Activated CD4-positive, alpha-beta T cell treated with anti-CD3 and anti-CD28 coated beads, Interleukin-2, amount 50 U/mL, for 24 hours (primary cell): ENCODE measurements at regions not wholly inside any gene's neighbourhood (a gene's known extent, or its start where the extent isn't known, plus 50 kb on each side); places are given as distances from the start of the nearest gene placed in this dataset.
"Not testable (repeated sequence)": the region's sequence is repeated elsewhere in the genome, so short reads cannot be mapped to it uniquely, and the experiment has no call there.

Experiments used
- DNase-seq, 2 donors: peaks; one replicate each; pipeline ENCODE4 v3.0.0-alpha.2; 2020; ENCODE audit warnings: low read depth in 1 of 2, low spot score in 1 of 2

DNA sequence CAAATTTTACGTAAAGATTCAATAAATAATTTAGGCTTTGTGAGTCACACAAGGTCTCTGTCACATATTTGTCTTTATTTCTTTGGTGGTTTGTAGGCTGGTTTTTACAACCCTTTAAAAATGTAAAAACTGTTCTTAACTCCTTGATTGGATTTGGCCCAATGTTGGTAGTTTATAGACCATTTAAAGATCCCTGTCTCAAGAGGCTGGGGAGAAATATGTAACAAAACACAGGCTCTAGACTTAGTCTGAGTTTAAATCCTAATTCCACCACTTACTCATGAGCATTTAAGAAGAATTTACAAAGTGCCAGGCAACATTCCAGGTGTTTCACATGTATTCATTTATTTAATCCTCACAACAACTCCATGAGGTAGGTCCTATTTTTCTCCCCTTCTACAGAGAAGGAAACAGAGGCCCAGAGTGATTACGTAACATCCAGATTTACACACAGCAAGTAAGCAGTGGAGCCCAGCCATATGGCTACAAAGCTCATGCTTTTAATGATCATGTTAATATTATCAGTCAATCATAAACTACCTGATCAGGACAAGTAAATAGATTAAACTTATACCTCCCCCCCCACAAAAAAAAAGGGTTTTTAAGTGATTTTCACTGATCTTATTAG, 416.6 kb upstream of the ACVR2A start:
- no peak for DNase-seq

DNA sequence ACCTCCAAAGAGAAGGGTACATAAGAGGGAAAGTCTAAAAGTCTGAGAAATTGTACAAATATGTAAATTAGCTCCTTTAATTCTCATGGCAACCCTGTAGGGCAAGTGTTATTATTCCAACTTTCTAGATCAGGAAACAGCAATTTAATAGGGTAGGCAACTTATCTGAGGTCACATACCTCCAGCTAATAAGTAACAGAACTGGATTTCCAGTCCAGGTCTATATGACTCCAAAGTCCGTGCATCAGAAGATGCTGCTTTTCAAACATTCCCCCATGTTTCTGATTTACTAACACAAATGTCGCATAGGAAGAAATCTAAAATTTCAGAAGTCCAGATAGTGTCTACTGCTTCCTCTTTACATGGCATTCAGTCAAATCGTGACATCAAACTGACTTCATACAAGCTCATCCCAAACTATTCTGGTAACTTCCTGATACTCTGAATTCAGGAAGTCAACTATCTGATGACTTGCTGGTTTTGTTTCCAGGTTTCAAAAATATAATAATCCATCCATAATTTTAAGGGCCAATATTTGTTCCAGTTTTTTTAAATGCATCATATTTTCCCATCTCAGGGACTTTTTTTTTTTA, 419.3 kb upstream of the ACVR2A start:
- DNase-seq = no peak

DNA sequence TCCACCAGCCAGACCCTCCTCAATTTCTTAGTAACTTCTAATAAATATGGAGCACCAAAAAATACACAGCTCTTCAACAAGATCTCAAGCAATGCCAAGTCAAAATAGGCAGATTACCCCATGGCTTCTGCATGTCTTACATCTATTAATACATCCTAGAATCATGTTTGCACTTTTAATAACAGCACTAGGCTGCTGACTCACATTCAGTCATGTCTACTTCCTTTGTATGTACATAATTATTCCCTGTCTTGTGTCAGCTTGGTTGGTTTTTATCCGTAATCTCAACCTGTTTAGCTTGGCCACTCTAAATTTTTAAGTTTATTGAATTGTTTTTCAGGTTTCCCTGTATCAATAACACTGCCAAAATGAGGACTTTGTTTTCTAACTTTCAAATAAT, 420.1 kb upstream of the ACVR2A start:
- no peak for DNase-seq

DNA sequence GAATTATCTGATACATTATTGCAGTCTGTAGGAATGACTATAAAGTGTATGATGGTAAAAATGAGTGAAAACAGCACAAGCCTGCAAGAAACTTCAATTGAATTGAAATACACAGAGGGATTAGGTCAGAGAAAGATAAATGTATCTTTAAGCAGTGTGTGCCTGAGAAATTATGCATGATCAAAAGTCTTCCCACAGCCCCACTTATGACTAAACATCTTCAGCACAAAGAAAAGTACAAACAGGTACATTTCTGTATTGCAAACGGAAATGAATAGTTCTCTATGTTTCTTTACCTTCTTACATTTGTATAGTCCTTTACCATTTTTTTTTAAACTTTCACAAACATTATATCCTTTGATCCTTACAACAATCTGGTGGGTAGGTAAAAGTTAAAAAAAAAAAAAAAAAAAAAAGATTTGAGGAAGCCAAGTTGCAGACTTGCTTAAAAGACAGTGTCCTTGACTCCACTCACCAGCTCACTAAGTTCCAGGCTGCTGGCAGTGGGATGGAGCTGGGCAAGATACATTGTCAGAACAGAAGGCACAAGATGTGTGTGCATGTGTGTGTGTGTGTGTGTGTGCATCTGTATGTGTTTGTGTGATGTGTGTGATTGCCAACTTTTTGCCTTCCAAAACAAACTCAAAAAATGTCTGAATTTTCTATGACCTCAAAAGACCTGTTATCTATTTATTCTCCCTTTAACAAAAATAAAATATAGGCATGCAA, 423.7 kb upstream of the ACVR2A start:
- no peak for DNase-seq

DNA sequence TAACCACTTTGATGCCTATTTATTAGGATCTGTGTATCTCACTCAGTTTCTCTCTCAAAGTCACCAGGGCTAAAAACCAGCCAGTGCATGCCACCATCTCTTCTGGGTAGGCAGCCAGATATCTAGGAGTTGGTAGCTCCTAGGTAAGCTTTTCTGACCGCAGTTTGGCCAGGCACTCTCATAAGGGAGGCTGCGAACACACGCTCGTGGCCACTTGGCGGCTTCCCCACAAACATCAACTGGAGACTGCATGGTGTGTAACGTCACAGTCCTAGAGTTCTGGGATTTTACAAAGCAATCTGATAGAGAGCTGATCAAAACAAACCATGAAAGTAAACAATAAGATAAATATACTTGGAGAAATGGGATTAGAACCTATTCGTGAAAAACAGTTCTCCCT, 424.3 kb upstream of the ACVR2A start:
- DNase-seq = no peak

DNA sequence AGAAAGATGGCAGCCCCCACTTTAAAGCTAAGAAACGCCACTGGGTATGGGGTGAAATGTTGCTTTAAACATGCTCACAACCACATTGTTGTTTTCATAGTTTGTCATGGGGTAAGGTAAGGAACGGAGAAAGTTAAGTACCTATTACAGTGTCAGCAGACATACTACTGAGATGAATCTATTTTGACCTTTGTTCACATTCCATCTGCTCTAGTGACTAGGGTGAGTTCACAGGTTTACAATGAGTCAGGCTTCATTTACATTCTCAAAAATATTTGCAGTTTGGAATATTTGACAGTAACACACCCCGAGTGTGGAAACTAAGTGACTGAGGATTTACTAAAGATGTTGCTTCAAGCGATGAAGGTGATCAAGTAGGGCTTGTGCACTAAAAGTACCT, 428.7 kb upstream of the ACVR2A start:
- DNase-seq = no peak

- not testable (repeated sequence) for DNase-seq
These were observed 430.2 kb upstream of the ACVR2A start for GRCh38 chr2:147414656-147415055.

DNA sequence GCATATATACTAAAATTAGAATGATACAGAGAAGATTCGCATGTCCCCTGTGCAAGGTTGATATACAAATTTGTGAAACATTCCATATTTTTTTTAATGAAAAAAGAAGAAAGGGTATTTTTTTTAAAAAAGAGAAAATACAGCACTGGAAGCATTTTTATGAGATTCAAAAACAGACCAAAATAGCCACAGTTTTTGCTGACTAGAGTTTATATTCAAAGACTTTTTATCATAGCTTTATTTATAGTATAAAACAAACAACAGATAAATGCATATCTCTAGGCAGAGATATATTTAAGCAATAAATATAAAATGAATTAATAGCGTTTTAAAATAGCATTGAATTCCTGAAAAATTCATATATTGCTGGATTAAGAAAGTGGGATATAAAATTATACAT, 436.5 kb upstream of the ACVR2A start:
- DNase-seq = no peak

DNA sequence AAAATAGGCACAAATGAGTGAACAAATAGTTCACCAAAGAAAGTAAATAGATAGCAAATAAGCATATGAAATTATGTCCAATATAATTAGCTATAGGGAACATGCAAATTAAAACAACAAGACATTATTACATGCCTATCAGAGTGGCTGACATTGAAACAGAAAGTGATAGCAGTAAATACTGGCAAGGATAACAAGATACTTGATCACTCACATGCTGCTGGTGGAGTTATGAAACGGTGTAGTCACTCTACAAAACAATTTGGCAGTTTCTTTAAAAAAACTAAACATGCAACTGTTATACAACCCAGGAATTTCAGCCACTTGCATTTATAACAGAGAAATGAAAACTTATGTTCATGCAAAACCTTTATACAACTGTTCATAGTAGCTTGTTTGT, 439.2 kb upstream of the ACVR2A start:
- DNase-seq = no peak

DNA sequence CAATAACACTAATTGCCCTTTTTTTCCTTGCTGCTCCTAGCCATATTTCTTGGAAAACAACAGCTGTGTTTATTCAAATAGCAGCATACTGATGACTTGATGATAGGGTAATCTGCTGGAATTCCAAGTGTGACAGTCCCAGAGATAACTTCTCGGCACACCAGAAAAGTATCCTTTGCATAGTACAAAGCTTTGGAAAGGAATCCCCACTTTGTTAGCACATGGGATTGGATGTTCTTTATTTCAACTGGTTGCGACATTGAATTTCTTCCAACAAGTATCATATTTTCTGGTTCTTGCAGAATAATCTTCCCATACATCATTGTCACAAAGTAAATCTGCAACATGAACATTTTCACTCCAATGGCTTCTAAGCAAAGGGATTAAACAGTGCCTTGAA, 445.8 kb upstream of the ACVR2A start:
- no peak for DNase-seq

DNA sequence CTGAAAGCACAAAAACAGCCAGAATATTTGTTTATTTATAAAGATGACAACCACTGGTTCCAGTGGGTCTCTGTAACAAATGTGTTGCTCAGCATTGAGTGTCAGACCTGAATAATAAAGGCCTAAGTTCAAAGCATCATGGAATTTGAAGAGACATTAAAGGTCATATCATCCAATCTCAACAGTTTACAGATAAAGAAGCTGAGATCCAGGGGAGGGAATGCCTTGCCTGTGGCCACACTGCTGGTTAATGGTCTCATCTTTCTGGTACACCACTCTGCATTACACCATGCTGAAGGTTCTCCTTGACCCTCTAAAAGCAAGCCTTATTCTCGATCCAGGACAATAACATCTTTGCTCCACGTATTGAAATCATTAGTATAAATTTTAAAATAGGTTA, 446.5 kb upstream of the ACVR2A start:
- DNase-seq = no peak

- no peak for DNase-seq
These were observed 447.9 kb upstream of the ACVR2A start for GRCh38 chr2:147396890-147397289.

- no peak for DNase-seq
These were observed 450.5 kb upstream of the ACVR2A start for GRCh38 chr2:147394179-147394790.

GRCh38 chr2:147392180-147392579, 452.6 kb upstream of the ACVR2A start:
- DNase-seq = no peak

DNA sequence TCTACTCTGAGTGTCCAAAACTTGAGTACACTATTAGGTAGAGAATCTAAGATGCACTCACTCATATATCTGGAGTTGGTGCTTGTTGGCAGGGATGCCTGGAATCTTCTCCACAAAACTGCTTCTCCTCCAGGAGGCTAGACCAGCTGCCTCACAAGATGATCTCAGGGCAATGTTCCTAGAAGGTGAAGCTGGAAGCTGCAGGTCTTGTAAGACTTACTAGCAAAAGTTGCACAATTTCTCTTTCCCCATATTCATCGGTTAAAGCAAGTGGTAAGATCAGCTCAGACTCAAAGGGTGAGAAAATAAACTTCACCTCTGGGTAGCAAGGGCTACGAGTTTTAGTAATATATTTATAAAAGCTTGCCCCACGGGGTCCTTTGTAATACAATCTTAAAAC, 454.4 kb upstream of the ACVR2A start:
- no peak for DNase-seq

- no peak for DNase-seq
These were observed 455.6 kb upstream of the ACVR2A start for GRCh38 chr2:147389218-147389617.

DNA sequence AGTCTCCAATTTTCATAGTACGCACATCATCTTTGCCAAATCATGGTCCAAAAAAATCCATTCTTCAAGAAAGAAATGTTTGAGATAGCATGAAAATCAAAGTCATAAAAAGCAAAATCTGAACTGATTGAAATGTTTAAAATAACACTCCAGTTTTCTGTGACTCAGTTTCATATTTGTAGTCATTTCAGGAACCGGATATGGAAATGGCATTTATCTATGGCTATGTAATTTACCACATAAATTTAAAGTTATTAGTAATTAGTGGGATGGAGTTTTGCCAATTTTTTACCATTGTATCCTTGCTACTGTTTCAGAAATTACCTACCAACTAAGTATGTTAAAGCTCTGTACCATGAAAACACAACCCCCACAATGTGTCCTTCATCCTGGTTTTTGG, 456.6 kb upstream of the ACVR2A start:
- no peak for DNase-seq

GRCh38 chr2:147386284-147386683, 458.5 kb upstream of the ACVR2A start:
- no peak for DNase-seq

GRCh38 chr2:147385600-147385999, 459.2 kb upstream of the ACVR2A start:
- DNase-seq = no peak

GRCh38 chr2:147384659-147385058, 460.2 kb upstream of the ACVR2A start:
- DNase-seq = no peak

DNA sequence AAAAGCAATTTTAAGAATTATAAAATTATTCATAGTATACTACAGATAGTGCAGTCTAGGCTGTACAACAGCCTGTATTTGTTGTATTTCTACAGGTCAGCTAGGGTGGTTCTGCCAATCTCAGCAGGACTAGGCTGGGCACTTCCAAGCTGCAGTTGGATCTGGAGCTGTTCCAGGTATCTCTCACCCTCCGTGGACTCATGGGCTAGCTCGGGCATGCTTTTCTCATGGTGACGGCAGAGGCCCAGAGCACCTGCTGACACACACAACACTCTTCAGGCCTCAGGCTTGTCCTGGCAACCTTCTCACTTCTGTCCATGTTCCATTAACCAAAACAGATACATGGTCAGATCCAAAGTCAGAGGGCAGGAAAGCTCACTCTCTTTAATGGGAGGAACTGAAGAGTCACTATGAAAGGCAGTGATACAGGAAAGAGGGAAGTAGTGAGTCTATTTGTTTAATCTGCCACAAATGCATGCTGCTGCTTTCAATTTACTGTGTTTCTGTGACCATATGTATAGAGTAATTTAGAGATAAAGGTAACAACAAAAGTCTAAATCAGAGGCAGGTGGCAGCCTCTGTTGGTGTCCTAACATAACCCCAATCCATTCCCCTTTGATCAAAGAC, 462.4 kb upstream of the ACVR2A start:
- no peak for DNase-seq

DNA sequence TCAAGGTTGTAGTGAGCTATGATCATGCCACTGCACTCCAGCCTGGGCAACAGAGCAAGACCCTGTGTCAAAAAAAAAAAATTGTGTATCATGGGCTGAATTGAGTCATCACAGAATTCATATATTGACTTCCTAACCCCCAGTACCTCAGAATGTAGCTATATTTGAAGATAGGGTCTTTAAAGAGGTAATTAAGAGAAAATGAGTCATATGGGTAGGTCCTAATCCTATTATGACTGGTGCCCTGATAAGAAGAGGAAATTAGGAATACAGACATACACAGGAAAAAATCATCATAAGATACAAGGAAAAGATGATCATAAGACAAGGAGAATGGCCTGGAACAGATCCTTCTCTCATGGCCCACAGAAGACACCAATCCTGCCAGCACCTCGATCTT, 466.4 kb upstream of the ACVR2A start:
- no peak for DNase-seq
